GM23338 (cell line): ENCODE measurements at regions not wholly inside any gene's neighbourhood (a gene's known extent, or its start where the extent isn't known, plus 50 kb on each side); places are given as distances from the start of the nearest gene placed in this dataset.

Source experiments
- ATAC-seq: fragments of 200-7000 bp; cut with Tn5 transposase; 3 replicates; pipeline ENCODE4 v1.9.1; 2020
- DNase-seq: peaks from one replicate; pipeline ENCODE4 v3.0.0-alpha.2; 2015; ENCODE audit warnings: low spot score
- H2AFZ ChIP-seq: fragments of 200-600 bp; sonication (generic); 2 replicates; pipeline ENCODE4 v1.8.0; 2016; ENCODE audit warnings: antibody characterized with exemption, mild to moderate bottlenecking, moderate library complexity
- H3F3A ChIP-seq: fragments of 200-600 bp; sonication (generic); replicated peaks from 2 replicates; pipeline ENCODE4 v1.8.0; 2017; ENCODE audit warnings: antibody characterized with exemption, mixed run types, low read depth
- H3K27ac ChIP-seq: fragments of 200-600 bp; sonication (generic); 2 replicates; pipeline ENCODE4 v1.6.1; 2016; ENCODE audit warnings: low read depth
- H3K27me3 ChIP-seq: fragments of 200-600 bp; sonication (generic); 2 replicates; pipeline ENCODE4 v1.8.0; 2016; ENCODE audit warnings: mild to moderate bottlenecking, mixed run types, moderate library complexity; ENCODE audit not compliant: insufficient read depth
- H3K36me3 ChIP-seq: fragments of 200-600 bp; sonication (generic); 2 replicates; pipeline ENCODE4 v1.8.0; 2016; ENCODE audit warnings: mild to moderate bottlenecking; ENCODE audit not compliant: insufficient read depth
- H3K4me1 ChIP-seq: fragments of 200-600 bp; sonication (generic); 2 replicates; pipeline ENCODE4 v1.8.0; 2016; ENCODE audit warnings: mild to moderate bottlenecking, moderate library complexity; ENCODE audit not compliant: insufficient read depth
- H3K4me2 ChIP-seq: fragments of 200-600 bp; sonication (generic); 2 replicates; pipeline ENCODE4 v1.7.1; 2017; ENCODE audit warnings: mixed run types
- H3K4me3 ChIP-seq: fragments of 200-600 bp; sonication (generic); 2 replicates; pipeline ENCODE4 v1.6.1; 2016; ENCODE audit warnings: mixed run types
- H3K79me2 ChIP-seq: fragments of 200-600 bp; sonication (generic); replicated peaks from 2 replicates; pipeline ENCODE4 v1.8.0; 2017; ENCODE audit warnings: mild to moderate bottlenecking; ENCODE audit not compliant: insufficient read depth
- H3K9me2 ChIP-seq: fragments of 200-600 bp; sonication (generic); 2 replicates; pipeline ENCODE4 v1.8.0; 2017; ENCODE audit not compliant: insufficient read depth
- H4K20me1 ChIP-seq: fragments of 200-600 bp; sonication (generic); replicated peaks from 2 replicates; pipeline ENCODE4 v1.8.0; 2017; ENCODE audit warnings: mild to moderate bottlenecking; ENCODE audit not compliant: insufficient read depth
- H3K27ac Mint-ChIP-seq: 2 replicates; pipeline ENCODE4 v1.8.0; 2020; ENCODE audit warnings: inconsistent platforms, mild to moderate bottlenecking, moderate library complexity, mixed read lengths
- H3K27me3 Mint-ChIP-seq: 3 replicates; pipeline ENCODE4 v1.8.0; 2022; ENCODE audit warnings: low read depth, mild to moderate bottlenecking, moderate library complexity, mixed read lengths, inconsistent platforms; ENCODE audit not compliant: insufficient read depth, poor library complexity
- H3K36me3 Mint-ChIP-seq: 3 replicates; pipeline ENCODE4 v1.8.0; 2021; ENCODE audit warnings: low read depth, mild to moderate bottlenecking, inconsistent platforms, moderate library complexity, mixed read lengths
- H3K4me1 Mint-ChIP-seq: 3 replicates; pipeline ENCODE4 v1.8.0; 2020; ENCODE audit warnings: mild to moderate bottlenecking, inconsistent platforms, mixed read lengths
- H3K4me3 Mint-ChIP-seq: 3 replicates; pipeline ENCODE4 v1.8.0; 2021; ENCODE audit warnings: moderate library complexity, mild to moderate bottlenecking, inconsistent platforms, mixed read lengths
- H3K9me3 Mint-ChIP-seq: 3 replicates; pipeline ENCODE4 v1.8.0; 2020; ENCODE audit warnings: moderate library complexity, mild to moderate bottlenecking, inconsistent platforms, mixed read lengths
- CREB1 ChIP-seq: fragments of 250-450 bp; sonication (Bioruptor Pico); IDR thresholded peaks from 2 replicates; pipeline ENCODE4 v1.5.0; 2020; ENCODE audit warnings: low read depth, mild to moderate bottlenecking, moderate library complexity
- ETS1 ChIP-seq: IDR thresholded peaks from 2 replicates; pipeline ENCODE4 v1.6.1; 2016; ENCODE audit warnings: antibody characterized with exemption
- EZH2phosphoT487 ChIP-seq: fragments of 200-600 bp; sonication (generic); IDR thresholded peaks from one replicate; pipeline ENCODE4 v1.8.1; 2018; ENCODE audit warnings: antibody characterized with exemption; ENCODE audit not compliant: unreplicated experiment
- NANOG ChIP-seq: IDR thresholded peaks from 2 replicates; pipeline ENCODE4 v1.6.1; 2016; ENCODE audit warnings: antibody characterized with exemption, borderline replicate concordance
- TF ChIP-seq, protein P1 (sequence below), 2 experiments: fragments of 200-600 bp in 1 of 2; sonication (generic) in 1 of 2; conservative IDR thresholded peaks; 2 replicates each; pipeline versions ENCODE4 v1.5.1 to v1.6.1; 2016 to 2017; ENCODE audit warnings: antibody characterized with exemption in 2 of 2, low read depth in 2 of 2, mild to moderate bottlenecking in 2 of 2, moderate library complexity in 1 of 2

GRCh38 chr2:9139491-9140443 is 66.8 kb upstream of the ASAP2 start:
- Mint-ChIP-seq H3K36me3 (no peaks in the 10 kb centered on the region), H3K4me3 (no peak overlapping the region), H3K9me3 (no peaks in the 10 kb centered on the region; the same call in 2 of the 3 replicates), H3K27me3 (peaks cover 29% of the 10 kb centered on the region), H3K27ac (no peak overlapping the region), H3K4me1 (peaks cover 29% of the 10 kb centered on the region)
- Histone ChIP-seq H3K27me3 (peaks cover 41% of the 10 kb centered on the region), H3K27ac (no peak overlapping the region), H2AFZ (no peak overlapping the region), H3K4me1 (peaks cover 10% of the 10 kb centered on the region), H3K4me2 (no peak overlapping the region; the same call in 1 of the 2 replicates), H3K4me3 (no peak overlapping the region), H3K9me2 (no peaks in the 10 kb centered on the region), H3F3A (0 out of 2 replicates have a peak, but pooled peaks cover 5% of the 10 kb centered on the region), H4K20me1 (no peaks in the 10 kb centered on the region), H3K79me2 (no peaks in the 10 kb centered on the region), H3K36me3 (no peaks in the 10 kb centered on the region)
- peak; percentile 54 for ATAC-seq
- peak; percentile 86 for DNase-seq
- TF ChIP-seq ETS1, result no peak
- TF ChIP-seq, protein P1, sequence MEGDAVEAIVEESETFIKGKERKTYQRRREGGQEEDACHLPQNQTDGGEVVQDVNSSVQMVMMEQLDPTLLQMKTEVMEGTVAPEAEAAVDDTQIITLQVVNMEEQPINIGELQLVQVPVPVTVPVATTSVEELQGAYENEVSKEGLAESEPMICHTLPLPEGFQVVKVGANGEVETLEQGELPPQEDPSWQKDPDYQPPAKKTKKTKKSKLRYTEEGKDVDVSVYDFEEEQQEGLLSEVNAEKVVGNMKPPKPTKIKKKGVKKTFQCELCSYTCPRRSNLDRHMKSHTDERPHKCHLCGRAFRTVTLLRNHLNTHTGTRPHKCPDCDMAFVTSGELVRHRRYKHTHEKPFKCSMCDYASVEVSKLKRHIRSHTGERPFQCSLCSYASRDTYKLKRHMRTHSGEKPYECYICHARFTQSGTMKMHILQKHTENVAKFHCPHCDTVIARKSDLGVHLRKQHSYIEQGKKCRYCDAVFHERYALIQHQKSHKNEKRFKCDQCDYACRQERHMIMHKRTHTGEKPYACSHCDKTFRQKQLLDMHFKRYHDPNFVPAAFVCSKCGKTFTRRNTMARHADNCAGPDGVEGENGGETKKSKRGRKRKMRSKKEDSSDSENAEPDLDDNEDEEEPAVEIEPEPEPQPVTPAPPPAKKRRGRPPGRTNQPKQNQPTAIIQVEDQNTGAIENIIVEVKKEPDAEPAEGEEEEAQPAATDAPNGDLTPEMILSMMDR (conservative IDR thresholded peaks at IDR 0.05; ENCODE audit: low read depth in 2 of 2), result peak; percentile 87 to 94

DNA sequence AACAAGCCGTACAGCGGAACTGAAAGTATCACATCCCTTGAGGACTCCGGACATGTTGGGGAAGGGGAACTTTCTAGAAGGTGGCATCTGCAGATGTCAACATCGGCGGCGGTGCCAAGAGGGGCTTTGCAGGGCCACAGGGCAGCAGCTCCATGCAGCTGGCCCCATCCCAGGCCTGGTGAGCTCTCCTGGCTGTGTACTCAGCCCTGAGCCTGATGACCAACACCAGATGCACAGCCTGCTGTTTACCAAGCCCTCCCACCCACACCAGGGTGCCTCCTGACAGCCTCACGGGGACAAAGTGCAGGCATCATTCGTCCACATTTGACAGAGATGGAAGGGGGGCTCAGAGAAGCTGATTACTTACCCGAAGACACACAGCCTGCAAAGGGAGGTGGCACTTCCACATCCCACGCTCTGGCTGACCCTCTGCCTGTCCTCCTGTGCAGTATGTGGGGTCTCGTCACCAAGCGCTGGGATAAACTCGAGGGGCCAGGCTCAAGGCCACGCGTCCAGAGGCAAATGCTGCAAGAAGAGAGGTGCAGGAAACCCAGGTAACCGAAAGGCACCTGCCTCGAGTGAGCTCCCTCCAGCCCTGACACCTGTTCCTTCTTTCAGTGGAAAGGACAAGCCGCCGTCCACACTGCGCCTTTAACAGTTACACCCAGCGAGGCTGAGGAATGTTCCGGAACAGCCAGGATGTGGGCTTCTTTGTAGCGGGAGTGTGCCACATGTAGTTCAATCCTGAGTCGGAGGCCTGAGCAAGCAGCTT is 69.0 kb upstream of the ASAP2 start:
- H3K9me2 ChIP-seq, result no peaks in the 10 kb centered on the region
- no peaks in the 10 kb centered on the region for H3K79me2 ChIP-seq
- H3F3A ChIP-seq, result no peaks in the 10 kb centered on the region
- H3K27me3 Mint-ChIP-seq, result peaks cover 25% of the 10 kb centered on the region
- TF ChIP-seq EZH2phosphoT487 (no peak), NANOG (no peak), CREB1 (CRISPR knock-in tag) (no peak)
- peaks cover 10% of the 10 kb centered on the region for H3K4me1 ChIP-seq
- H3K4me3 Mint-ChIP-seq, result no peak overlapping the region
- peaks cover 29% of the 10 kb centered on the region for H3K4me1 Mint-ChIP-seq
- peaks cover 9% of the 10 kb centered on the region for H3K36me3 Mint-ChIP-seq
- no peaks in the 10 kb centered on the region for H3K36me3 ChIP-seq
- DNase-seq, result no peak
- no peak overlapping the region for H2AFZ ChIP-seq
- no peaks in the 10 kb centered on the region for H4K20me1 ChIP-seq
- no peak overlapping the region for H3K4me3 ChIP-seq
- H3K27me3 ChIP-seq, result peaks cover 24% of the 10 kb centered on the region
- no peak overlapping the region for H3K4me2 ChIP-seq
- H3K27ac Mint-ChIP-seq, result no peak overlapping the region
- ATAC-seq, result no peak
- H3K9me3 Mint-ChIP-seq, result peaks cover 21% of the 10 kb centered on the region
- no peak overlapping the region for H3K27ac ChIP-seq
